Psoas muscle (tissue), 7 donors: ENCODE measurements at regions not wholly inside any gene's neighbourhood (a gene's known extent, or its start where the extent isn't known, plus 50 kb on each side); places are given as distances from the start of the nearest gene placed in this dataset.

Experiments used
- ATAC-seq, 4 donors: fragments of 200-7000 bp; cut with Tn5 transposase; one replicate each; pipeline ENCODE4 v1.9.1; 2020; ENCODE audit warnings: moderate library complexity in 3 of 4, mild to moderate bottlenecking in 2 of 4
- DNase-seq, 2 donors: peaks; one replicate each; pipeline ENCODE4 v3.0.0-alpha.2; 2020
- H3K27ac ChIP-seq: fragments of 200-600 bp; one replicate; pipeline ENCODE4 v1.8.0; 2022
- H3K27me3 ChIP-seq, 3 donors: fragments of 200-600 bp in 1 of 3; one replicate each; pipeline versions ENCODE4 v1.6.1 to v1.8.0; 2013 to 2022; ENCODE audit warnings: low read length in 2 of 3, mild to moderate bottlenecking in 2 of 3, moderate library complexity in 1 of 3; ENCODE audit not compliant: insufficient read depth in 3 of 3
- H3K36me3 ChIP-seq, 2 donors: fragments of 200-600 bp in 1 of 2; one replicate each; pipeline versions ENCODE4 v1.6.1 to v1.8.0; 2013 to 2022; ENCODE audit warnings: low read depth in 1 of 2, mild to moderate bottlenecking in 1 of 2, moderate library complexity in 1 of 2; ENCODE audit not compliant: insufficient read depth in 1 of 2
- H3K4me1 ChIP-seq: fragments of 200-600 bp; one replicate; pipeline ENCODE4 v1.8.0; 2022
- H3K4me3 ChIP-seq: fragments of 200-600 bp; one replicate; pipeline ENCODE4 v1.8.0; 2022; ENCODE audit warnings: mild to moderate bottlenecking
- H3K9me3 ChIP-seq: fragments of 200-600 bp; one replicate; pipeline ENCODE4 v1.8.0; 2022
- CTCF ChIP-seq: fragments of 200-600 bp; IDR thresholded peaks from one replicate; pipeline ENCODE4 v1.8.0; 2022; ENCODE audit warnings: antibody characterized with exemption
- WGBS, 3 donors: extraction: QIAGEN DNeasy Blood & Tissue Kit; methylation state at CpG; one replicate each; pipeline versions ENCODE4 v1.1.6 to v1.1.7; 2013; 5-methylcytosine and 5-hydroxymethylcytosine counted together
- intact Hi-C, 2 donors: fragments of 100-400 bp; cut with DNase I; formaldehyde crosslinking; loops; one replicate each; pipeline versions ENCODE4 v1.11.0 to v1.14.2; 2022
- donor health status: healthy with polysubstance abuse.
- donor health status: DM: no; HTN: no; CAD: no; lungs with moderate emphysema.
- donor health status: Bipolar disorder and iron deficiency.
- donor health status: healthy.
- donor health status: DM: yes; HTN: yes; CAD: no.
- donor health status: DM: no; HTN: no; CAD: no.
- donor health status: DM: yes; HTN: yes; CAD: no.

GRCh38 chr20:55103188-55103587, 627.8 kb downstream of the DOK5 start:
- intact Hi-C loops, result no loop called here
- DNase-seq (no peak), ATAC-seq (no peak)
- Histone ChIP-seq H3K4me3 (no peak overlapping the region), H3K9me3 (no peaks in the 10 kb centered on the region), H3K4me1 (no peaks in the 10 kb centered on the region), H3K36me3 (no peaks in the 10 kb centered on the region), H3K27me3 (no peaks in the 10 kb centered on the region), H3K27ac (no peak overlapping the region)
- TF ChIP-seq CTCF, result no peak
- WGBS, 3 donors, result 78 to 85% (median 83%) methylated on average over 2 of the region's 2 CpGs

DNA sequence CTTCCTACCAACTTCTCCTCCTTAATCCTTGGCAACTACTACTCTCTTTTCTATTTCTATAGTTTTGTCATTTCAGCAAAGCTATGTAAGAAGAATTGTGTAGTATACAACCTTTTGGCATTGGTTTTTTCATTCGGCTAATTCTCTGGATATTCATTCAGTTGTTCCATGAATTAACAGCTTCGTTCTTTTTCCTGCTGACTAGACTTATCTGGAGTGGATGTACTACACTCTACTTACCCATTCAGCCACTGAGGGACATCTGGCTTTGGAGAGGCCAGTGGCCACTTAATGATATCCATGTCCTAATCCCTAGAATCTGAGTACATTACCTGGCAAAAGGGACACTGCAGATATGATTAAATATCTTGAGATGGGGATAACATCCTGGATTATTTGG, 623.9 kb downstream of the DOK5 start:
- Histone ChIP-seq H3K36me3 (no peaks in the 10 kb centered on the region), H3K4me3 (no peak overlapping the region), H3K4me1 (no peaks in the 10 kb centered on the region), H3K9me3 (no peaks in the 10 kb centered on the region), H3K27ac (no peak overlapping the region), H3K27me3 (no peaks in the 10 kb centered on the region)
- ATAC-seq (no peak), DNase-seq (no peak)
- intact Hi-C loops, result no loop called here
- no peak for TF ChIP-seq CTCF
- WGBS, 3 donors, result 66 to 83% (median 68%) methylated on average over 2 of the region's 2 CpGs

GRCh38 chr20:55097621-55098020, 622.2 kb downstream of the DOK5 start:
- Histone ChIP-seq H3K9me3 (no peaks in the 10 kb centered on the region), H3K4me1 (no peaks in the 10 kb centered on the region), H3K27me3 (no peaks in the 10 kb centered on the region), H3K4me3 (no peak overlapping the region), H3K27ac (no peak overlapping the region), H3K36me3 (no peaks in the 10 kb centered on the region)
- no peak for ATAC-seq
- intact Hi-C loops, result no loop called here
- TF ChIP-seq CTCF, result no peak
- DNase-seq, result no peak

- Histone ChIP-seq H3K4me1 (no peaks in the 10 kb centered on the region), H3K27me3 (no peaks in the 10 kb centered on the region), H3K27ac (no peak overlapping the region), H3K9me3 (no peaks in the 10 kb centered on the region), H3K4me3 (no peak overlapping the region), H3K36me3 (no peaks in the 10 kb centered on the region)
- no peak for DNase-seq
- intact Hi-C loops, result no loop called here
- no peak for ATAC-seq
- no peak for TF ChIP-seq CTCF
- WGBS, 3 donors, result 13 to 27% (median 17%) methylated on average over 4 of the region's 4 CpGs
Observed at GRCh38 chr20:55095745-55096400, 620.5 kb downstream of the DOK5 start.

GRCh38 chr20:55094353-55094861, 619.0 kb downstream of the DOK5 start:
- intact Hi-C loops, result no loop called here
- H3K4me3 ChIP-seq, result no peak overlapping the region
- DNase-seq, result no peak
- 52 to 53% (median 53%) methylated on average over 12 of the region's 12 CpGs for WGBS, 3 donors
- ATAC-seq, result no peak
- no peaks in the 10 kb centered on the region for H3K4me1 ChIP-seq
- H3K27ac ChIP-seq, result no peak overlapping the region
- no peak for TF ChIP-seq CTCF
- H3K9me3 ChIP-seq, result no peaks in the 10 kb centered on the region
- no peaks in the 10 kb centered on the region for H3K27me3 ChIP-seq
- no peaks in the 10 kb centered on the region for H3K36me3 ChIP-seq
